HG02981 (cell line): ENCODE measurements at regions not wholly inside any gene's neighbourhood (a gene's known extent, or its start where the extent isn't known, plus 50 kb on each side); places are given as distances from the start of the nearest gene placed in this dataset.

Experiments
- ATAC-seq: cut with Tn5 transposase; IDR thresholded peaks from one replicate; pipeline ENCODE4 v1.9.1; 2021; ENCODE audit warnings: mild to moderate bottlenecking, moderate library complexity; ENCODE audit not compliant: unreplicated experiment

GRCh38 chr3:87045473-87045872 is 54.5 kb upstream of the VGLL3 start:
- ATAC-seq = no peak

DNA sequence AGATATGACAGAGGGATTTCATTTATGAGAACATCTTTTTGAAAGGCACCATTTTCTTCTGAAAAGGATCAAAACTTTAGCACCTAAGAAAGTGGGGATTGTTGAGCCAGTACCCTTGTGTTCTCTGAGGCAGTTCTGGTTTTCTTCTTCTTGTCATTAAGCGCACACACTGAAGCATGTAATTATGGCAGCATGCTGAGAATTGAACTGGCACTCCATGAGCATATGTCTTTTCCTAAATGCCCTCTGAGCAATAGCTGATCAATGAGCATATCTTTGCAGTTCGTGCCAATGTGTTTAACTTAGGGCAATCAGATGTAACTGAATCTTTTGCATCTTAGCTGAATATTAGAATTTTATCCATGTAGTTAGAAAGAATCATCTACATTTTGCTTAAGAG is 53.9 kb upstream of the VGLL3 start:
- ATAC-seq = no peak

DNA sequence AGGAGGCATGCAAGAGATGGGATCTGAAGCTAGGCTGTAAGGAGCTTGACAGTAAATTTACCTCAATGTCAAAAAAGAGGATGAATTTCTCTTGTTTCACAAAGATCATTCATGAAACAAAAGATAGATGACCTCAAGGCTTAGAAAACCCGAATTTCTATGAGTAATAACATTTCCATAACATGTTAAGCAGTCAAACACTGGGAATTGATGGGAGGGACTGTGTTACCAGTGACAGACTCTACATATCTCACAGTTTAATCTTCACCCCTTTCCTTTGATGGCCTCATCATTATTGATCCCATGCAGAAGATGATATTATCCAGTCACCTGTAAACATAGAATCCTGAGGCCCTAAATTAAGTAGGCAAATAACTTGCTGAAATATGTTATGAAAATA is 53.5 kb upstream of the VGLL3 start:
- ATAC-seq = no peak

GRCh38 chr3:87041191-87041590 is 50.2 kb upstream of the VGLL3 start:
- no peak for ATAC-seq
